Psoas muscle (tissue), 7 donors: ENCODE measurements at regions not wholly inside any gene's neighbourhood (a gene's known extent, or its start where the extent isn't known, plus 50 kb on each side); places are given as distances from the start of the nearest gene placed in this dataset.

Source experiments
- ATAC-seq, 4 donors: fragments of 200-7000 bp; cut with Tn5 transposase; one replicate each; pipeline ENCODE4 v1.9.1; 2020; ENCODE audit warnings: moderate library complexity in 3 of 4, mild to moderate bottlenecking in 2 of 4
- DNase-seq, 2 donors: peaks; one replicate each; pipeline ENCODE4 v3.0.0-alpha.2; 2020
- H3K27ac ChIP-seq: fragments of 200-600 bp; one replicate; pipeline ENCODE4 v1.8.0; 2022
- H3K27me3 ChIP-seq, 3 donors: fragments of 200-600 bp in 1 of 3; one replicate each; pipeline versions ENCODE4 v1.6.1 to v1.8.0; 2013 to 2022; ENCODE audit warnings: low read length in 2 of 3, mild to moderate bottlenecking in 2 of 3, moderate library complexity in 1 of 3; ENCODE audit not compliant: insufficient read depth in 3 of 3
- H3K36me3 ChIP-seq, 2 donors: fragments of 200-600 bp in 1 of 2; one replicate each; pipeline versions ENCODE4 v1.6.1 to v1.8.0; 2013 to 2022; ENCODE audit warnings: low read depth in 1 of 2, mild to moderate bottlenecking in 1 of 2, moderate library complexity in 1 of 2; ENCODE audit not compliant: insufficient read depth in 1 of 2
- H3K4me1 ChIP-seq: fragments of 200-600 bp; one replicate; pipeline ENCODE4 v1.8.0; 2022
- H3K4me3 ChIP-seq: fragments of 200-600 bp; one replicate; pipeline ENCODE4 v1.8.0; 2022; ENCODE audit warnings: mild to moderate bottlenecking
- H3K9me3 ChIP-seq: fragments of 200-600 bp; one replicate; pipeline ENCODE4 v1.8.0; 2022
- WGBS, 3 donors: extraction: QIAGEN DNeasy Blood & Tissue Kit; methylation state at CpG; one replicate each; pipeline versions ENCODE4 v1.1.6 to v1.1.7; 2013; 5-methylcytosine and 5-hydroxymethylcytosine counted together
- intact Hi-C, 2 donors: fragments of 100-400 bp; cut with DNase I; formaldehyde crosslinking; loops; one replicate each; pipeline versions ENCODE4 v1.11.0 to v1.14.2; 2022
- TF ChIP-seq, protein P1 (sequence below): fragments of 200-600 bp; IDR thresholded peaks from one replicate; pipeline ENCODE4 v1.8.0; 2022; ENCODE audit warnings: antibody characterized with exemption
- donor health status: healthy with polysubstance abuse.
- donor health status: DM: no; HTN: no; CAD: no; lungs with moderate emphysema.
- donor health status: Bipolar disorder and iron deficiency.
- donor health status: healthy.
- donor health status: DM: yes; HTN: yes; CAD: no.
- donor health status: DM: no; HTN: no; CAD: no.
- donor health status: DM: yes; HTN: yes; CAD: no.

DNA sequence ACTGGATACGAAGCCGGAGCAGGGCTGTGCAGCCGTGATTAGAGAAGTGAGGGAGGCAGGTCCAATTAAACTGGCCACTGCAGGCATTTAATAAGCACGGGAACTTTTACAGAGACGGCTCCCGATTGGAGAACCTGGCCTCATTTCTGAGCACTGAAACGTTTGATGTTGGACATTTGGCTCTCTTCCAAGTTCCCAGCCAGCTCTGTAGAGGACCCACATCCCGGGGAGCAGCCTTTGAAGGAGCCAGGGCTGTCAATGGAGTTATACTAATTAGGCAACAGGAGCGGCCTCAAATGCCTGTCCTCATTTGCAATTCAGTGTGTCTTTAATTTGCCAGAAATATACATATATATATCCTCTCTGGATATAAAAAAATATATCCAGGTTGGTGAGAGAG is 499.4 kb upstream of the C16orf82 start:
- WGBS, 3 donors, result 52 to 58% (median 56%) methylated on average over 9 of the region's 9 CpGs
- H3K36me3 ChIP-seq, result no peaks in the 10 kb centered on the region
- no peak for ATAC-seq
- peaks cover 0 to 2% (median 0%) of the 10 kb centered on the region in 3 donors for H3K27me3 ChIP-seq
- no peak overlapping the region for H3K27ac ChIP-seq
- TF ChIP-seq, protein P1, sequence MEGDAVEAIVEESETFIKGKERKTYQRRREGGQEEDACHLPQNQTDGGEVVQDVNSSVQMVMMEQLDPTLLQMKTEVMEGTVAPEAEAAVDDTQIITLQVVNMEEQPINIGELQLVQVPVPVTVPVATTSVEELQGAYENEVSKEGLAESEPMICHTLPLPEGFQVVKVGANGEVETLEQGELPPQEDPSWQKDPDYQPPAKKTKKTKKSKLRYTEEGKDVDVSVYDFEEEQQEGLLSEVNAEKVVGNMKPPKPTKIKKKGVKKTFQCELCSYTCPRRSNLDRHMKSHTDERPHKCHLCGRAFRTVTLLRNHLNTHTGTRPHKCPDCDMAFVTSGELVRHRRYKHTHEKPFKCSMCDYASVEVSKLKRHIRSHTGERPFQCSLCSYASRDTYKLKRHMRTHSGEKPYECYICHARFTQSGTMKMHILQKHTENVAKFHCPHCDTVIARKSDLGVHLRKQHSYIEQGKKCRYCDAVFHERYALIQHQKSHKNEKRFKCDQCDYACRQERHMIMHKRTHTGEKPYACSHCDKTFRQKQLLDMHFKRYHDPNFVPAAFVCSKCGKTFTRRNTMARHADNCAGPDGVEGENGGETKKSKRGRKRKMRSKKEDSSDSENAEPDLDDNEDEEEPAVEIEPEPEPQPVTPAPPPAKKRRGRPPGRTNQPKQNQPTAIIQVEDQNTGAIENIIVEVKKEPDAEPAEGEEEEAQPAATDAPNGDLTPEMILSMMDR, result no peak
- no peak for DNase-seq
- no peaks in the 10 kb centered on the region for H3K4me1 ChIP-seq
- intact Hi-C loops, result no loop called here
- H3K9me3 ChIP-seq, result no peaks in the 10 kb centered on the region
- no peak overlapping the region for H3K4me3 ChIP-seq

GRCh38 chr16:26569793-26570192 is 496.9 kb upstream of the C16orf82 start:
- TF ChIP-seq, protein P1, result peak; percentile 11
- no peak for DNase-seq
- no peak overlapping the region for H3K27ac ChIP-seq

DNA sequence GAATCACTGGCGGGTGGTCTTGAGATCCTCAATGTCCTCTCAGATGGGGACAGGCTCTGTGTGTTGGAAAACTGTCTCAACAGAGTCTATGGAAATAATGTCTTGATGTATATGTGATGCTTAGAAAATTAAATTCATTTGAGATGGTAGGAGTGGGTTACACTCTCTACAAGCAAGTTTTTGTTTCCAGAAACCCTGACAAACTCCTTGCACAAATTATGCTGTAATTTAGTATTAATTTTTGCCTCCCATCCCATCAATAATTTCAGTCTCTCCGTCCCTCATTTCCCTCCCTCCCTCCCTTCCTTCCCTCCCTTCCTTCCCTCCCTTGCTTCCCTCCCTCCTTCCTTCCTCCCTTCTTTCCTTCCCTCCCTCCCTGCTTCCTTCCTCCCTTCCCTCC is 488.0 kb upstream of the C16orf82 start:
- no peaks in the 10 kb centered on the region for H3K9me3 ChIP-seq
- TF ChIP-seq, protein P1, result no peak
- no peaks in the 10 kb centered on the region for H3K36me3 ChIP-seq
- H3K4me3 ChIP-seq, result no peak overlapping the region
- WGBS, 3 donors, result 75 to 88% (median 78%) methylated on average over 2 of the region's 2 CpGs
- H3K27ac ChIP-seq, result no peak overlapping the region
- intact Hi-C loops, result no loop called here
- peaks cover 0 to 3% (median 0%) of the 10 kb centered on the region in 3 donors for H3K27me3 ChIP-seq
- no peak for ATAC-seq
- no peaks in the 10 kb centered on the region for H3K4me1 ChIP-seq
- DNase-seq, result no peak

More at GRCh38 chr16:26569793-26570192, 496.9 kb upstream of the C16orf82 start:
- Histone ChIP-seq H3K4me3 (no peak overlapping the region), H3K27me3 (peaks cover 0 to 2% (median 0%) of the 10 kb centered on the region in 3 donors), H3K9me3 (no peaks in the 10 kb centered on the region), H3K4me1 (no peaks in the 10 kb centered on the region), H3K36me3 (no peaks in the 10 kb centered on the region)
- intact Hi-C loops, result no loop called here
- ATAC-seq, result no peak

DNA sequence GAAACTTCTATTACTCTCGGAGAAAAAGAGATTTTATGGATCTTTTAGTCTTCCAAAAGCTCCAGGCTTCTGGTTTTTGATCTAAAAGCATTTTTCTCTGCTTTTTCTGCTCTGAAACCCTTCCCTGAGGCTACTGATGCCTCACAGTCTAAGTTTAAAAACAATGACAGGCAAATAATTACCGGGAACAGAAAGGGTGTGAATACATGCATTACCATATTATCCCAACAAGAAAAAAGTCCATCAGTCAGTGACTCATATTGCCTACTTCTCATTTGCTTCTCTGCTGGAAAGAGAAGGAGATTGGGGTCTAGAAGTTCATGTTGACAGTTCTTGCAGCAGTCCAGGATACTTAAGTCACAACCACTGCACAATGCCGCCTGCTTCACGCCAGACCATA is 482.9 kb upstream of the C16orf82 start:
- WGBS, 3 donors, result 69 to 84% (median 70%) methylated on average over 4 of the region's 4 CpGs
- Histone ChIP-seq H3K27ac (no peak overlapping the region), H3K4me3 (no peak overlapping the region), H3K9me3 (no peaks in the 10 kb centered on the region), H3K27me3 (peaks cover 0 to 3% (median 0%) of the 10 kb centered on the region in 3 donors), H3K4me1 (no peaks in the 10 kb centered on the region), H3K36me3 (no peaks in the 10 kb centered on the region)
- intact Hi-C loops, result no loop called here
- no peak for ATAC-seq
- TF ChIP-seq, protein P1, result no peak
- no peak for DNase-seq

DNA sequence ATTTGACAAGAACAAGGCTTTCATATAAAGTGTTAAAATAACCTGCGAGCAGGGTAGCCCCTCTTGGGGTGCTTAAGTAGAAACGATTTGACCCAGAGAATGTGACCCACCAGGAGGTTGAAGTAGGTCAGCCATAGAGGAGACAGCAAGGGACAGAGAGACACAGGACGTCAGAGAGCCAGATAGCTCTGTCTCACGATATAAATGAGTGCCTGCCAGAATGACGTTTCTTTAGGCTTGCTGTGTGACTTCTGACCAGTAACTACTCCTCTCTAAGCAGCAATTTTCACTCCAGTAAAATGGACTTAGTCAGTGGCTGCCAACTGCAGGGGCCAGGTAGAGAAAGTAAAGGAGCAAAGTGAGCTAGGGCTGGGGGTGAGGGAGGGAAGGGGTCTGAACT is 473.0 kb upstream of the C16orf82 start:
- 34 to 38% (median 34%) methylated on average over 5 of the region's 5 CpGs for WGBS, 3 donors
- DNase-seq, result no peak
- H3K4me3 ChIP-seq, result no peak overlapping the region
- H3K27ac ChIP-seq, result no peak overlapping the region
- no peak for ATAC-seq
- no peaks in the 10 kb centered on the region for H3K4me1 ChIP-seq
- TF ChIP-seq, protein P1, result no peak
- no peaks in the 10 kb centered on the region for H3K27me3 ChIP-seq
- H3K9me3 ChIP-seq, result no peaks in the 10 kb centered on the region
- intact Hi-C loops, result no loop called here
- no peaks in the 10 kb centered on the region for H3K36me3 ChIP-seq
